Esophagus squamous epithelium (tissue), 5 donors: ENCODE measurements at regions not wholly inside any gene's neighbourhood (a gene's known extent, or its start where the extent isn't known, plus 50 kb on each side); places are given as distances from the start of the nearest gene placed in this dataset.

ENCODE experiments used
- DNase-seq: peaks from one replicate; lab custom pipeline; 2025; lab: John Stamatoyannopoulos, UW
- H3K27ac ChIP-seq, 4 donors: fragments of 200-600 bp; sonication (generic); one replicate each; pipeline ENCODE4 v1.5.1; 2016 to 2019; ENCODE audit warnings: mild to moderate bottlenecking in 1 of 4
- H3K27me3 ChIP-seq, 4 donors: fragments of 200-600 bp; sonication (generic); 1 replicate in 3 of 4; 2 replicates in 1 of 4; pipeline versions ENCODE4 v1.5.1 to v1.6.0; 2017 to 2021; ENCODE audit warnings: antibody characterized with exemption in 1 of 4
- H3K36me3 ChIP-seq, 3 donors: fragments of 200-600 bp; sonication (generic); one replicate each; pipeline ENCODE4 v1.5.1; 2016 to 2019
- H3K4me1 ChIP-seq, 3 donors: fragments of 200-600 bp; sonication (generic); one replicate each; pipeline ENCODE4 v1.5.1; 2017 to 2019
- H3K4me3 ChIP-seq, 4 donors: fragments of 200-600 bp; sonication (generic); 1 replicate in 3 of 4; 2 replicates in 1 of 4; pipeline ENCODE4 v1.5.1; 2016 to 2019; ENCODE audit warnings: mild to moderate bottlenecking in 2 of 4, moderate library complexity in 1 of 4
- H3K9me3 ChIP-seq, 3 donors: fragments of 200-600 bp; sonication (generic); one replicate each; pipeline ENCODE4 v1.5.1; 2016 to 2019
- CTCF ChIP-seq, 6 experiments: fragments of 450-650 bp in 4 of 6; fragments of 200-600 bp in 2 of 6; sonication (generic) in 2 of 6; IDR thresholded peaks; one replicate each; pipeline ENCODE4 v1.5.1; 2016 to 2019; ENCODE audit warnings: antibody characterized with exemption in 6 of 6, mild to moderate bottlenecking in 4 of 6, moderate library complexity in 4 of 6
- POLR2A ChIP-seq, 4 donors: fragments of 450-650 bp; IDR thresholded peaks; one replicate each; pipeline ENCODE4 v1.6.1; 2017; ENCODE audit warnings: antibody characterized with exemption in 4 of 4, mild to moderate bottlenecking in 4 of 4, moderate library complexity in 3 of 4
- WGBS, 2 donors: methylation state at CpG; one replicate each; pipeline ENCODE4 v1.1.5; 2018; 5-methylcytosine and 5-hydroxymethylcytosine counted together
- intact Hi-C: fragments of 100-400 bp; cut with DNase I; formaldehyde crosslinking; loops from one replicate; pipeline ENCODE4 v1.15.0; 2022
- donor health status: DM: yes; HTN: yes; CAD: no.

DNA sequence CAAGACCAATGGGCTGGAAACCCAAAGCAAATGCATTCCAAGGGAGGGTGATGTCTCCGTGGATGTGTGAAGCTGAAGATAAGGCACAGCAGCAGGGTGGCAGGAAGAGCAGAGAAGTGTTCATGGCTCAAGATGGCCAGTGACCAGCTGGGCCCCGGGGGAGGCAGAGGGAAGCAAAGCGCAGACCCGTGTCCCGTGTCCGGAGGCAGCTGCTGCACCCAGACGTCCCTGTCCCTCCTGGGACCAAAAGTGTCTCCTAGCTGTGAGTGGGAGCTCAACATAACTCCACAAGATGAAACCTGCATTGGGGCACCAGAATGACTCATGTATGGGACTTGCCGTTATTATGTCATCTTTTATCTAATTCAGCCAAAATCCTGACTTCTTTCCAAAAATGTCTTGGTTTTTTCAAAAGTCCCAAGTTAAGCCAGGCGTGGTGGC is 118.2 kb downstream of the RIPK4 start:
- no peaks in the 10 kb centered on the region for H3K36me3 ChIP-seq
- no peak for DNase-seq
- no peaks in the 10 kb centered on the region for H3K9me3 ChIP-seq
- H3K4me1 ChIP-seq, result peaks cover 24 to 77% (median 45%) of the 10 kb centered on the region in 3 donors
- H3K27me3 ChIP-seq, result no peaks in the 10 kb centered on the region
- H3K27ac ChIP-seq, result peak overlapping the region; percentile 67 to 83 (median 70)
- WGBS, 2 donors, result 28 to 88% methylated on average over 6 to 9 of the region's 9 CpGs
- peak in 2 of 6 experiments; percentile 13 to 14 for TF ChIP-seq CTCF (IDR thresholded peaks at IDR 0.05)
- no peak for TF ChIP-seq POLR2A (IDR thresholded peaks at IDR 0.05)
- intact Hi-C loops, result no loop called here
- no peak overlapping the region for H3K4me3 ChIP-seq

- WGBS, 2 donors, result 75 to 82% methylated on average over 3 to 7 of the region's 9 CpGs
- DNase-seq, result no peak
- Histone ChIP-seq H3K4me1 (peaks cover 19 to 77% (median 39%) of the 10 kb centered on the region in 3 donors), H3K4me3 (no peak overlapping the region), H3K27ac (peak overlapping the region; percentile 67 to 83 (median 70)), H3K27me3 (no peaks in the 10 kb centered on the region), H3K9me3 (no peaks in the 10 kb centered on the region), H3K36me3 (no peaks in the 10 kb centered on the region)
- intact Hi-C loops, result no loop called here
- TF ChIP-seq CTCF (IDR thresholded peaks at IDR 0.05), result no peak
- no peak for TF ChIP-seq POLR2A (IDR thresholded peaks at IDR 0.05)
These were observed 118.9 kb downstream of the RIPK4 start for GRCh38 chr21:41647806-41648561.

DNA sequence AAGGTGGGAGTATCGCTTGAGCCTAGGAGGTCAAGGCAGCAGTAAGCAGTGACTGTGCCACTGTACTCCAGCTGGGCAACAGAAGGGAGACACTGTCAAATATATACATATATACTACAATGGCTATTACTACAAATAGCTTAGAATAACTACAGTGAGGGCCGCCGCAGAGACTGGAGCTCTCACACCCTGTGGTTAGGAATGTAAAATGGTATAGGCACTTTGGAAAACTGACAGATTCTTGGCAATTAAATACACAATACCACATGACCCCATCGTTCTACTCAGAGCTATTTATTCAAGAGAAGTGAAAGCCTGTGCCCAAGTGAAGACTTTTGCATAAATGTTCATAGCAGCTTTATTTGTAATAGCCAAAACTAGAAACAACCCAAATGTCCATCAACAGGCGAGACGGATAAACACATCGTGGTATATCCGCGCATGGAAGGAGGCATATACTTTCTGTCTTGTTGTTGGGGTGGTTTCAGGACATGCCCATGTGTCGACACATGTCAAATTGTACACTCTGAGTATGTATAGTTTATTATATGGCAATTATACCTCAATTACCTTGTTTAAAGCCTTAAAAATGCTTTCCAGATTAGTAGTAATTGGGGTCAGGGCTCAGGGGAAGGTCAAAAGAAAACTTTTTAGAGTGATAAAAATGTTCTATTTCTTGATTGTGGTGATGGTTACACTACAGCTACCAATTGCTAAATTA is 123.4 kb downstream of the RIPK4 start:
- TF ChIP-seq CTCF (IDR thresholded peaks at IDR 0.05) (no peak), POLR2A (IDR thresholded peaks at IDR 0.05) (no peak)
- no peak overlapping the region for H3K4me3 ChIP-seq
- WGBS, 2 donors, result 61 to 65% methylated on average over 10 of the region's 10 CpGs
- no peaks in the 10 kb centered on the region for H3K36me3 ChIP-seq
- H3K4me1 ChIP-seq, result peaks cover 5 to 53% (median 12%) of the 10 kb centered on the region in 3 donors
- DNase-seq, result no peak
- H3K9me3 ChIP-seq, result no peaks in the 10 kb centered on the region
- no peaks in the 10 kb centered on the region for H3K27me3 ChIP-seq
- H3K27ac ChIP-seq, result peak overlapping the region in 2 of 4 donors; percentile 71 to 73
- intact Hi-C loops, result no loop called here

GRCh38 chr21:41641821-41642701 is 124.8 kb downstream of the RIPK4 start:
- 42 to 44% methylated on average over 16 of the region's 16 CpGs for WGBS, 2 donors

More at GRCh38 chr21:41641821-41642701, 124.8 kb downstream of the RIPK4 start:
- Histone ChIP-seq H3K36me3 (no peaks in the 10 kb centered on the region), H3K4me1 (peaks cover 5 to 40% (median 6%) of the 10 kb centered on the region in 3 donors), H3K27me3 (no peaks in the 10 kb centered on the region), H3K27ac (peak overlapping the region; percentile 53 to 73 (median 72)), H3K9me3 (no peaks in the 10 kb centered on the region), H3K4me3 (no peak overlapping the region)
- DNase-seq, result no peak
- TF ChIP-seq POLR2A (IDR thresholded peaks at IDR 0.05) (no peak), CTCF (IDR thresholded peaks at IDR 0.05) (no peak)
- intact Hi-C loops, result no loop called here
